ENCODE measurements at regions not wholly inside any gene's neighbourhood (a gene's known extent, or its start where the extent isn't known, plus 50 kb on each side); places are given as distances from the start of the nearest gene placed in this dataset.

GRCh38 chr17:22272363-22273146 is 580.2 kb downstream of the KCNJ18 start:
- WGBS, 2 donors (ENCODE audit: low coverage in 1 of 2) = 69% methylated on average over 10 of the region's 10 CpGs; no CpG with 5 or more reads in 1 of the 2 donors
- intact Hi-C loops (cut with DNase I; ENCODE audit: low total_unique reads) (no loop called here), in situ Hi-C loops (cut with MboI; ENCODE audit: low pct_ligation_motif_present in 1 of 4, low pct_unique_long_range_greater_than_20kb in 1 of 4, low sequenced_read_pairs in 3 of 4) (no loop called here)
- Histone ChIP-seq H3K27me3 (no peaks in the 10 kb centered on the region), H3K36me3 (no peaks in the 10 kb centered on the region), H3K27ac (no peak overlapping the region), H3K9me3 (no peaks in the 10 kb centered on the region), H3K4me1 (no peaks in the 10 kb centered on the region), H3K4me3 (no peak overlapping the region)
- DNase-seq = no peak
- TF ChIP-seq POLR2A (IDR thresholded peaks at IDR 0.05) = no peak
- no peak for TF ChIP-seq EP300 (IDR thresholded peaks at IDR 0.05; ENCODE audit: low read depth)
- no peak for TF ChIP-seq POLR2AphosphoS5 (IDR thresholded peaks at IDR 0.05)
- TF ChIP-seq CTCF (IDR thresholded peaks at IDR 0.05) = no peak

GRCh38 chr17:22273308-22273707 is 581.0 kb downstream of the KCNJ18 start:
- no peak for DNase-seq
- in situ Hi-C loops (cut with MboI; ENCODE audit: low pct_ligation_motif_present in 1 of 4, low pct_unique_long_range_greater_than_20kb in 1 of 4, low sequenced_read_pairs in 3 of 4) = no loop called here
- Histone ChIP-seq H3K27ac (no peak overlapping the region), H3K36me3 (no peaks in the 10 kb centered on the region), H3K4me1 (no peaks in the 10 kb centered on the region), H3K9me3 (peaks cover 0 to 2% of the 10 kb centered on the region in 2 donors), H3K27me3 (no peaks in the 10 kb centered on the region), H3K4me3 (no peak overlapping the region)
- intact Hi-C loops (cut with DNase I; ENCODE audit: low total_unique reads) = no loop called here
- WGBS, 2 donors (ENCODE audit: low coverage in 1 of 2) = 43 to 74% methylated on average over 1 to 2 of the region's 2 CpGs
- TF ChIP-seq EP300 (IDR thresholded peaks at IDR 0.05; ENCODE audit: low read depth) = no peak
- TF ChIP-seq CTCF (IDR thresholded peaks at IDR 0.05) = no peak
- no peak for TF ChIP-seq POLR2AphosphoS5 (IDR thresholded peaks at IDR 0.05)
- no peak for TF ChIP-seq POLR2A (IDR thresholded peaks at IDR 0.05)

GRCh38 chr17:22277595-22277994 is 585.3 kb downstream of the KCNJ18 start:
- H3K27me3 ChIP-seq = no peaks in the 10 kb centered on the region
- 54% methylated on average over 3 of the region's 3 CpGs; no CpG with 5 or more reads in 1 of the 2 donors for WGBS, 2 donors (ENCODE audit: low coverage in 1 of 2)
- in situ Hi-C loops (cut with MboI; ENCODE audit: low pct_ligation_motif_present in 1 of 4, low pct_unique_long_range_greater_than_20kb in 1 of 4, low sequenced_read_pairs in 3 of 4) (no loop called here), intact Hi-C loops (cut with DNase I; ENCODE audit: low total_unique reads) (no loop called here)
- H3K4me3 ChIP-seq = no peak overlapping the region
- no peak for TF ChIP-seq POLR2AphosphoS5 (IDR thresholded peaks at IDR 0.05)
- DNase-seq = no peak
- H3K27ac ChIP-seq = no peak overlapping the region
- H3K9me3 ChIP-seq = peaks cover 0 to 5% of the 10 kb centered on the region in 2 donors
- no peaks in the 10 kb centered on the region for H3K4me1 ChIP-seq
- no peaks in the 10 kb centered on the region for H3K36me3 ChIP-seq

- no peak for DNase-seq
- no peaks in the 10 kb centered on the region for H3K36me3 ChIP-seq
- intact Hi-C loops (cut with DNase I; ENCODE audit: low total_unique reads) = no loop called here
- H3K27me3 ChIP-seq = no peaks in the 10 kb centered on the region
- 89% methylated on average over 34 of the region's 35 CpGs; no CpG with 5 or more reads in 1 of the 2 donors for WGBS, 2 donors (ENCODE audit: low coverage in 1 of 2)
- in situ Hi-C loops (cut with MboI; ENCODE audit: low pct_ligation_motif_present in 1 of 4, low pct_unique_long_range_greater_than_20kb in 1 of 4, low sequenced_read_pairs in 3 of 4) = no loop called here
- no peak overlapping the region for H3K4me3 ChIP-seq
- peaks cover 0 to 5% of the 10 kb centered on the region in 2 donors for H3K9me3 ChIP-seq
- no peaks in the 10 kb centered on the region for H3K4me1 ChIP-seq
- TF ChIP-seq CTCF (IDR thresholded peaks at IDR 0.05) (no peak), EP300 (IDR thresholded peaks at IDR 0.05; ENCODE audit: low read depth) (no peak), POLR2A (IDR thresholded peaks at IDR 0.05) (no peak), POLR2AphosphoS5 (IDR thresholded peaks at IDR 0.05) (no peak)
- H3K27ac ChIP-seq = no peak overlapping the region
Measured at GRCh38 chr17:22278302-22279275, 586.3 kb downstream of the KCNJ18 start.
